Hepatocyte (in vitro differentiated cells): ENCODE measurements at regions not wholly inside any gene's neighbourhood (a gene's known extent, or its start where the extent isn't known, plus 50 kb on each side); places are given as distances from the start of the nearest gene placed in this dataset.

Source experiments
- DNase-seq: peaks from one replicate; pipeline ENCODE4 v3.0.0-alpha.2; 2016; ENCODE audit warnings: low spot score
- H2AFZ ChIP-seq: fragments of 200-600 bp; sonication (generic); 2 replicates; pipeline ENCODE4 v1.6.0; 2016; ENCODE audit warnings: antibody characterized with exemption, mild to moderate bottlenecking
- H3K27ac ChIP-seq: fragments of 200-600 bp; sonication (generic); 2 replicates; pipeline ENCODE4 v1.5.1; 2016; ENCODE audit warnings: mild to moderate bottlenecking
- H3K27me3 ChIP-seq: fragments of 200-600 bp; sonication (generic); 2 replicates; pipeline ENCODE4 v1.6.1; 2016
- H3K36me3 ChIP-seq: fragments of 200-600 bp; sonication (generic); replicated peaks from 2 replicates; pipeline ENCODE4 v1.5.1; 2016; ENCODE audit warnings: low read depth; ENCODE audit not compliant: insufficient read depth
- H3K4me1 ChIP-seq: fragments of 200-600 bp; sonication (generic); 2 replicates; pipeline ENCODE4 v1.5.1; 2016; ENCODE audit warnings: mild to moderate bottlenecking, moderate library complexity; ENCODE audit not compliant: insufficient read depth
- H3K4me2 ChIP-seq: fragments of 200-600 bp; sonication (generic); 2 replicates; pipeline ENCODE4 v1.6.0; 2016
- H3K4me3 ChIP-seq: fragments of 200-600 bp; sonication (generic); 2 replicates; pipeline ENCODE4 v1.5.1; 2016; ENCODE audit warnings: mild to moderate bottlenecking
- H3K79me2 ChIP-seq: fragments of 200-600 bp; sonication (generic); 2 replicates; pipeline ENCODE4 v1.6.0; 2017; ENCODE audit warnings: mild to moderate bottlenecking
- H3K9me2 ChIP-seq: fragments of 200-600 bp; sonication (generic); replicated peaks from 2 replicates; pipeline ENCODE4 v1.6.0; 2017; ENCODE audit warnings: mild to moderate bottlenecking; ENCODE audit not compliant: insufficient read depth
- H3K9me3 ChIP-seq: fragments of 200-600 bp; sonication (generic); 2 replicates; pipeline ENCODE4 v1.5.1; 2016; ENCODE audit warnings: low read depth, mild to moderate bottlenecking
- H4K20me1 ChIP-seq: fragments of 200-600 bp; sonication (generic); 2 replicates; pipeline ENCODE4 v1.6.0; 2016; ENCODE audit warnings: mild to moderate bottlenecking; ENCODE audit not compliant: insufficient read depth, poor library complexity, severe bottlenecking
- CTCF ChIP-seq: fragments of 200-600 bp; sonication (generic); IDR thresholded peaks from 2 replicates; pipeline ENCODE4 v1.5.1; 2016; ENCODE audit warnings: antibody characterized with exemption, mild to moderate bottlenecking; ENCODE audit not compliant: poor library complexity
- EZH2 ChIP-seq: fragments of 200-600 bp; sonication (generic); IDR thresholded peaks from 2 replicates; pipeline ENCODE4 v1.6.1; 2016; ENCODE audit warnings: antibody characterized with exemption, mild to moderate bottlenecking, borderline replicate concordance
- EZH2phosphoT487 ChIP-seq: fragments of 200-600 bp; sonication (generic); IDR thresholded peaks from one replicate; pipeline ENCODE4 v1.6.1; 2018; ENCODE audit warnings: antibody characterized with exemption, mild to moderate bottlenecking, low read depth, moderate library complexity; ENCODE audit not compliant: unreplicated experiment, severe bottlenecking
- WGBS: methylation state at CpG from one replicate; pipeline ENCODE4 v1.1.6; 2016; ENCODE audit warnings: low lambda C conversion rate; ENCODE audit errors: missing lambda C conversion rate; 5-methylcytosine and 5-hydroxymethylcytosine counted together

GRCh38 chr22:47376901-47377505 is 614.6 kb downstream of the TBC1D22A start:
- Histone ChIP-seq H3K9me2 (no peaks in the 10 kb centered on the region), H3K79me2 (no peaks in the 10 kb centered on the region), H3K4me3 (no peak overlapping the region), H4K20me1 (no peaks in the 10 kb centered on the region), H3K27ac (no peak overlapping the region), H2AFZ (no peak overlapping the region), H3K4me1 (no peaks in the 10 kb centered on the region), H3K36me3 (no peaks in the 10 kb centered on the region), H3K9me3 (no peaks in the 10 kb centered on the region), H3K4me2 (no peak overlapping the region), H3K27me3 (no peaks in the 10 kb centered on the region)
- DNase-seq = no peak
- WGBS = 57% methylated on average over 11 of the region's 11 CpGs
- TF ChIP-seq EZH2 = no peak
- no peak for TF ChIP-seq EZH2phosphoT487
- TF ChIP-seq CTCF = no peak

GRCh38 chr22:47376322-47376700 is 613.9 kb downstream of the TBC1D22A start:
- WGBS = 89% methylated on average over 7 of the region's 7 CpGs
- Histone ChIP-seq H3K79me2 (no peaks in the 10 kb centered on the region), H3K36me3 (no peaks in the 10 kb centered on the region)

GRCh38 chr22:47375621-47376321 is 613.3 kb downstream of the TBC1D22A start:
- H3K36me3 ChIP-seq = no peaks in the 10 kb centered on the region

More at GRCh38 chr22:47376322-47376700, 613.9 kb downstream of the TBC1D22A start:
- Histone ChIP-seq H3K27ac (no peak overlapping the region), H4K20me1 (no peaks in the 10 kb centered on the region), H3K9me3 (no peaks in the 10 kb centered on the region), H3K4me1 (no peaks in the 10 kb centered on the region), H3K27me3 (no peaks in the 10 kb centered on the region), H3K4me3 (no peak overlapping the region), H3K4me2 (no peak overlapping the region), H3K9me2 (no peaks in the 10 kb centered on the region), H2AFZ (no peak overlapping the region)
- DNase-seq = no peak
- no peak for TF ChIP-seq EZH2
- no peak for TF ChIP-seq CTCF
- no peak for TF ChIP-seq EZH2phosphoT487

More at GRCh38 chr22:47375621-47376321, 613.3 kb downstream of the TBC1D22A start:
- H3K4me2 ChIP-seq = no peak overlapping the region
- WGBS = 82% methylated on average over 20 of the region's 25 CpGs
- no peaks in the 10 kb centered on the region for H3K4me1 ChIP-seq
- H3K27me3 ChIP-seq = no peaks in the 10 kb centered on the region
- H2AFZ ChIP-seq = no peak overlapping the region
- H3K79me2 ChIP-seq = no peaks in the 10 kb centered on the region
- H3K9me3 ChIP-seq = no peaks in the 10 kb centered on the region
- no peak for TF ChIP-seq EZH2
- TF ChIP-seq EZH2phosphoT487 = no peak
- no peak for TF ChIP-seq CTCF
- DNase-seq = no peak
- no peaks in the 10 kb centered on the region for H3K9me2 ChIP-seq
- no peak overlapping the region for H3K27ac ChIP-seq
- no peaks in the 10 kb centered on the region for H4K20me1 ChIP-seq
- no peak overlapping the region for H3K4me3 ChIP-seq
